IMR-90 (cell line): ENCODE measurements at regions not wholly inside any gene's neighbourhood (a gene's known extent, or its start where the extent isn't known, plus 50 kb on each side); places are given as distances from the start of the nearest gene placed in this dataset.

ENCODE experiments used
- BHLHE40 ChIP-seq: fragments of 150-350 bp; IDR thresholded peaks from 2 replicates; pipeline ENCODE4 v1.6.1; 2016; ENCODE audit warnings: mild to moderate bottlenecking, low read depth, low read length
- CTCF ChIP-seq: conservative IDR thresholded peaks from 2 replicates; pipeline ENCODE4 v1.5.1; 2012; ENCODE audit warnings: mild to moderate bottlenecking, low read depth, low read length, improper control_type of control experiment
- MAFK ChIP-seq: IDR thresholded peaks from 2 replicates; pipeline ENCODE4 v1.6.1; 2012; ENCODE audit warnings: low read depth, low read length, improper control_type of control experiment
- POLR2A ChIP-seq: IDR thresholded peaks from 2 replicates; pipeline ENCODE4 v1.6.1; 2012; ENCODE audit warnings: mild to moderate bottlenecking, low read depth, low read length
- RAD21 ChIP-seq: IDR thresholded peaks from 2 replicates; pipeline ENCODE4 v1.6.1; 2012; ENCODE audit warnings: low read length, improper control_type of control experiment
- USF2 ChIP-seq: fragments of 150-350 bp; IDR thresholded peaks from 2 replicates; pipeline ENCODE4 v1.6.1; 2017; ENCODE audit warnings: mild to moderate bottlenecking, antibody characterized with exemption, low read length, low read depth

- no peak for TF ChIP-seq USF2
- no peak for TF ChIP-seq CTCF
- no peak for TF ChIP-seq RAD21
- no peak for TF ChIP-seq MAFK
- TF ChIP-seq POLR2A = no peak
- TF ChIP-seq BHLHE40 = no peak
Observed at GRCh38 chr6:146923205-146923833, 280.9 kb upstream of the STXBP5 start.
